Activated naive CD8-positive, alpha-beta T cell treated with anti-CD3 and anti-CD28 coated beads, Interleukin-2, amount 10 ng/mL, durations not matched to agents 7 days and 5 days (primary cell): ENCODE measurements at regions not wholly inside any gene's neighbourhood (a gene's known extent, or its start where the extent isn't known, plus 50 kb on each side); places are given as distances from the start of the nearest gene placed in this dataset.

Experiments used
- ATAC-seq: fragments of 150-1000 bp; cut with Tn5 transposase; one replicate; pipeline ENCODE4 v1.10.0; 2021; ENCODE audit warnings: low read depth, moderate library complexity
- POLR2A ChIA-PET: fragments of 350-600 bp; sonication (Branson Sonifier 250); formaldehyde crosslinking; loops from one replicate; lab custom pipeline; 2021; ENCODE audit warnings: antibody characterized with exemption; lab: Charles Lee
- DNase-seq: peaks from one replicate; pipeline ENCODE4 v3.0.0; 2021
- H3K27ac Mint-ChIP-seq: one replicate; pipeline ENCODE4 v1.8.0; 2022; ENCODE audit warnings: mild to moderate bottlenecking, mixed read lengths
- H3K27me3 Mint-ChIP-seq: one replicate; pipeline ENCODE4 v1.8.0; 2022; ENCODE audit warnings: mild to moderate bottlenecking, moderate library complexity, mixed read lengths
- H3K36me3 Mint-ChIP-seq: one replicate; pipeline ENCODE4 v1.8.0; 2021; ENCODE audit warnings: mild to moderate bottlenecking, mixed read lengths
- H3K4me1 Mint-ChIP-seq: one replicate; pipeline ENCODE4 v1.8.0; 2021; ENCODE audit warnings: mixed read lengths
- H3K4me3 Mint-ChIP-seq: one replicate; pipeline ENCODE4 v1.8.0; 2022; ENCODE audit warnings: mild to moderate bottlenecking, moderate library complexity, mixed read lengths
- H3K9me3 Mint-ChIP-seq: one replicate; pipeline ENCODE4 v1.8.0; 2021; ENCODE audit warnings: mixed read lengths

- no peak overlapping the region for H3K4me3 Mint-ChIP-seq
- H3K9me3 Mint-ChIP-seq = no peaks in the 10 kb centered on the region
- no peaks in the 10 kb centered on the region for H3K27me3 Mint-ChIP-seq
- no peak overlapping the region for H3K27ac Mint-ChIP-seq
- no peaks in the 10 kb centered on the region for H3K36me3 Mint-ChIP-seq
- DNase-seq = no peak
- no peaks in the 10 kb centered on the region for H3K4me1 Mint-ChIP-seq
- POLR2A ChIA-PET = no interaction called here
- ATAC-seq = no peak
These were observed 505.8 kb downstream of the PLPP3 start for GRCh38 chr1:56073614-56074006.

- H3K4me3 Mint-ChIP-seq = no peak overlapping the region
- POLR2A ChIA-PET = no interaction called here
- no peak overlapping the region for H3K27ac Mint-ChIP-seq
- no peaks in the 10 kb centered on the region for H3K27me3 Mint-ChIP-seq
- no peaks in the 10 kb centered on the region for H3K4me1 Mint-ChIP-seq
- no peaks in the 10 kb centered on the region for H3K36me3 Mint-ChIP-seq
- DNase-seq (no peak), ATAC-seq (no peak)
- H3K9me3 Mint-ChIP-seq = no peaks in the 10 kb centered on the region
These were observed 506.2 kb downstream of the PLPP3 start for GRCh38 chr1:56073206-56073605.

- H3K27me3 Mint-ChIP-seq = no peaks in the 10 kb centered on the region
- H3K4me1 Mint-ChIP-seq = no peaks in the 10 kb centered on the region
- POLR2A ChIA-PET = no interaction called here
- ATAC-seq = no peak
- H3K4me3 Mint-ChIP-seq = no peak overlapping the region
- H3K9me3 Mint-ChIP-seq = no peaks in the 10 kb centered on the region
- H3K27ac Mint-ChIP-seq = no peak overlapping the region
- no peaks in the 10 kb centered on the region for H3K36me3 Mint-ChIP-seq
- DNase-seq = no peak
These were observed 507.1 kb downstream of the PLPP3 start for GRCh38 chr1:56072310-56072709.

DNA sequence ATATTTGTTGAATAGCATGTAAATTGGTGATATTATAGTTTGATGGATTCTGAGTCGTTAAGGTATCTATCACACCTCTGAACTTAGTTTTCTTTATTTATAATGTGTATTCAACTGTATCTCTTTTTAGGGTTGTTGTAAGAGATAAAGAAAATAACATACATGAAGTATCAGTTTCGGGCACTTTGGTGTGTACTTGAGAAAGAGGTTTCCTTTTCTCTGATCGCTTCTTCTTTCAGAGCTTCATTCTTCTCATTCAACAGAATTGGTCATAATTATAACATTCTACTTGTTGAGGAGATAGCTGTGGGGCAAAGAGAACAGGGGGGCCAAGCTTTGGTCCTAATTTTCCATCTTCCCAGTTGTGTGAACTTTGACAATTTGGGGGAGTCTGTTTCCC lies 508.0 kb downstream of the PLPP3 start:
- Mint-ChIP-seq H3K4me3 (no peak overlapping the region), H3K9me3 (no peaks in the 10 kb centered on the region), H3K27ac (no peak overlapping the region), H3K4me1 (no peaks in the 10 kb centered on the region), H3K27me3 (no peaks in the 10 kb centered on the region), H3K36me3 (no peaks in the 10 kb centered on the region)
- DNase-seq (no peak), ATAC-seq (no peak)
- POLR2A ChIA-PET = no interaction called here

- no peaks in the 10 kb centered on the region for H3K27me3 Mint-ChIP-seq
- H3K9me3 Mint-ChIP-seq = no peaks in the 10 kb centered on the region
- ATAC-seq = no peak
- POLR2A ChIA-PET = no interaction called here
- no peaks in the 10 kb centered on the region for H3K36me3 Mint-ChIP-seq
- no peak for DNase-seq
- H3K4me3 Mint-ChIP-seq = no peak overlapping the region
- no peaks in the 10 kb centered on the region for H3K4me1 Mint-ChIP-seq
- no peak overlapping the region for H3K27ac Mint-ChIP-seq
These were observed 508.8 kb downstream of the PLPP3 start for GRCh38 chr1:56070601-56071000.

GRCh38 chr1:56069824-56070223 lies 509.5 kb downstream of the PLPP3 start:
- no peaks in the 10 kb centered on the region for H3K27me3 Mint-ChIP-seq
- no peaks in the 10 kb centered on the region for H3K9me3 Mint-ChIP-seq
- no peak for DNase-seq
- POLR2A ChIA-PET = no interaction called here
- no peaks in the 10 kb centered on the region for H3K36me3 Mint-ChIP-seq
- no peak overlapping the region for H3K4me3 Mint-ChIP-seq
- H3K4me1 Mint-ChIP-seq = no peaks in the 10 kb centered on the region
- no peak for ATAC-seq
- H3K27ac Mint-ChIP-seq = no peak overlapping the region

GRCh38 chr1:56068908-56069307 lies 510.5 kb downstream of the PLPP3 start:
- no peak for ATAC-seq
- Mint-ChIP-seq H3K9me3 (no peaks in the 10 kb centered on the region), H3K27me3 (no peaks in the 10 kb centered on the region), H3K27ac (no peak overlapping the region), H3K4me1 (no peaks in the 10 kb centered on the region), H3K4me3 (no peak overlapping the region), H3K36me3 (no peaks in the 10 kb centered on the region)
- no peak for DNase-seq
- POLR2A ChIA-PET = no interaction called here

DNA sequence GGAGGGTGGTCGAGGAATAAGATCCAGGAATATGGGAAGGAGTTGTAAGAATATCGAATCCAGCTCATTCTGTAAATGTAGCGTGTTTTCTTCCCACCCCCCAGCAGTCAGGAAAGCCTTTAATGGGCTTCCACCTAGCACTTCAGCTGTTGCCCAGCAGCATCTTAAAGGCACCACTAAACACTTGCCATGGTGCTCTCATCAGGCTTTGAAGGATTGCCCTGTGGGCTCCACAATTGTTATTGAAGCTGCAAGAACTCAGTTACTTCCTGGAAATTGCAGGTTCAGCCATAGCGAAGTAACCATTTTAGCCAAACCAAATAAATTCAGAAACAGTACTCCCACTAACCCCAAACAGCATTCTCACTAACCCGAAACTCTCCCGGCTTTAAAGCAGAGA lies 511.2 kb downstream of the PLPP3 start:
- DNase-seq (no peak), ATAC-seq (no peak)
- no peaks in the 10 kb centered on the region for H3K4me1 Mint-ChIP-seq
- no peaks in the 10 kb centered on the region for H3K27me3 Mint-ChIP-seq
- POLR2A ChIA-PET = no interaction called here
- H3K4me3 Mint-ChIP-seq = no peak overlapping the region
- H3K36me3 Mint-ChIP-seq = no peaks in the 10 kb centered on the region
- no peaks in the 10 kb centered on the region for H3K9me3 Mint-ChIP-seq
- no peak overlapping the region for H3K27ac Mint-ChIP-seq

DNA sequence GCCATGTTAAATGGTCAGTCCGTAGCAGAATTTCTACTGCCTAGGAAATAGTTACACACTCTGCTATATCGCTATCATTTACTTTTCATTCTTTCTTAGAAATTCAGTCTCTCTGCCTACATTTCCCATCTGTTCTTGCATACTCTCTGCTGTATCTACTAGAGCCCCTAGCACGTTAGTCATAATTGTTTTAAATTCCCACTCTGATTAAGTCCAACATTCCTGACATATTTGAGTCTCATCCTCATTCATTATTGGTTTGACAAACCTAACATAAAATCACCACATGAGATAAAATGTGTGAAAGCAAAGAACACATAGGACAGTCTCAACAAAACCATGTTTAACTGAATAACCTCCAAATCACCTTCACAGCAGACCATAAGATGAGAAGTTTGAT lies 513.6 kb downstream of the PLPP3 start:
- no peak for DNase-seq
- Mint-ChIP-seq H3K27ac (no peak overlapping the region), H3K9me3 (no peaks in the 10 kb centered on the region), H3K27me3 (no peaks in the 10 kb centered on the region), H3K4me1 (no peaks in the 10 kb centered on the region), H3K36me3 (no peaks in the 10 kb centered on the region), H3K4me3 (no peak overlapping the region)
- POLR2A ChIA-PET = no interaction called here
- ATAC-seq = no peak

DNA sequence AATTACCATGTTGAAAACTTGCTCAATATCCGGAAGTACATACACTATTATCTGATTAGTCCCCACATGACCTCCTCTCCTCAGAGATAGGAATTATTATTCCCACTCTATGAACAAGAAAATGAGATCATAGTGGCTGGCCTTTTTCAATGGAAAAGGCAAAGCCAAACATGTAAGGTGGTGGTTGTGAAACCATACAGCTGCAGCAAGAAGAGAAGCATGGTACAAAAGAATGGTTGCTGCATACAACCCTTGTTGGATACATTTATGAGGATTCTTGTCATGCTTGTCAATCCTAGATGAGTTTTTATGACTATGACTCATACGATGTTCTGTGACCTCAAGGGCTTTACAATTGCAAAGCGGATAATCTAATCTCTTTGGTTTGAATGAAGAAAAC lies 514.7 kb downstream of the PLPP3 start:
- Mint-ChIP-seq H3K4me1 (no peaks in the 10 kb centered on the region), H3K27me3 (no peaks in the 10 kb centered on the region), H3K36me3 (no peaks in the 10 kb centered on the region), H3K9me3 (no peaks in the 10 kb centered on the region), H3K27ac (no peak overlapping the region), H3K4me3 (no peak overlapping the region)
- ATAC-seq (no peak), DNase-seq (no peak)
- POLR2A ChIA-PET = no interaction called here

GRCh38 chr1:56063461-56063860 lies 515.9 kb downstream of the PLPP3 start:
- ATAC-seq (no peak), DNase-seq (no peak)
- Mint-ChIP-seq H3K4me3 (no peak overlapping the region), H3K4me1 (no peaks in the 10 kb centered on the region), H3K36me3 (no peaks in the 10 kb centered on the region), H3K9me3 (no peaks in the 10 kb centered on the region), H3K27me3 (no peaks in the 10 kb centered on the region), H3K27ac (no peak overlapping the region)
- POLR2A ChIA-PET = no interaction called here

GRCh38 chr1:56062625-56063024 lies 516.7 kb downstream of the PLPP3 start:
- H3K27me3 Mint-ChIP-seq = no peaks in the 10 kb centered on the region
- ATAC-seq (no peak), DNase-seq (no peak)
- H3K36me3 Mint-ChIP-seq = no peaks in the 10 kb centered on the region
- no peaks in the 10 kb centered on the region for H3K4me1 Mint-ChIP-seq
- H3K27ac Mint-ChIP-seq = no peak overlapping the region
- no peak overlapping the region for H3K4me3 Mint-ChIP-seq
- POLR2A ChIA-PET = no interaction called here
- H3K9me3 Mint-ChIP-seq = no peaks in the 10 kb centered on the region

- Mint-ChIP-seq H3K27me3 (no peaks in the 10 kb centered on the region), H3K36me3 (no peaks in the 10 kb centered on the region), H3K9me3 (no peaks in the 10 kb centered on the region), H3K4me3 (no peak overlapping the region), H3K27ac (no peak overlapping the region), H3K4me1 (no peaks in the 10 kb centered on the region)
- POLR2A ChIA-PET = no interaction called here
- DNase-seq (no peak), ATAC-seq (no peak)
These were observed 517.5 kb downstream of the PLPP3 start for GRCh38 chr1:56061824-56062223.

DNA sequence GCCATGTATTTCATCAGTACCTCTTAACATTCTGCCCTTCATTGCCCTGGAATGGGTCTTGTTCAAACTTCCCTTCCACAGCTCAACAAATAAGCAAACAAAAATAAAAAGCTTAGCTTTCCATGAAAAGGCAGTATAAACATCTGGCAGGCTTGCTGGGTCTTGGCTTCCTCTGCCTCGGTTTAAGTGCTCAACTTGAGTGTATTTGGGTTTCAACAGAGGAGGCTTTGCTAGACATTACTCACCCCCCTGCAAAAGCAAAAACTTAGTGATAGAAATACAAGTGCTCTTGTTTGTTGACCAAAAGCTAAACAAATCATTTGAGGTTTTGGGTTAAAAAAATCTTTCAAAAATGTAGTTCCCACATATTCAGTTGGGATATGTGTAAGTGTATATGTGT lies 518.5 kb downstream of the PLPP3 start:
- no peaks in the 10 kb centered on the region for H3K9me3 Mint-ChIP-seq
- no peaks in the 10 kb centered on the region for H3K36me3 Mint-ChIP-seq
- DNase-seq = no peak
- H3K4me3 Mint-ChIP-seq = no peak overlapping the region
- no peak for ATAC-seq
- POLR2A ChIA-PET = no interaction called here
- H3K4me1 Mint-ChIP-seq = no peaks in the 10 kb centered on the region
- H3K27ac Mint-ChIP-seq = no peak overlapping the region
- no peaks in the 10 kb centered on the region for H3K27me3 Mint-ChIP-seq
